ENCODE measurements at regions not wholly inside any gene's neighbourhood (a gene's known extent, or its start where the extent isn't known, plus 50 kb on each side); places are given as distances from the start of the nearest gene placed in this dataset.
"Not testable (repeated sequence)": the region's sequence is repeated elsewhere in the genome, so short reads cannot be mapped to it uniquely, and the experiment has no call there.

DNA sequence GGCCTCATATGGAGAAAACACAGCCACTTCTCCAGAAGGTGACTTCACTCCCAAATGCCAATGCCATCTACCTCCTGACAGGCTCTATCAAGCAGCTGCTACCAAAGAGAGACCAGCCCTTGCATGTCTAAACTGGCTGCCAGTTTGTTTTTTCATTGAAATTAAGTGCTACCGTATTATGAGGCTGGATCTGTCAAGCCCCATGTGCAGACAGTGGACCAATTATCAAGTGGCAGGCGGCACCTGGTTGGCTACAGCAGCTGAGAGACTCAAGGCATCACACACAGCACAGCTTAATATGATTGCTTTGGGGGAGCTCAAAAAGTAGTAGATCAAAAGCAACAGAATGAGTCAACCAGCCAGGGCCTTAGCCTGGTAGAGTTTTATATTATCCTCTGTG is 1293.0 kb upstream of the TENM4 start:
- no peaks in the 10 kb centered on the region for H3K36me3 Mint-ChIP-seq
- DNase-seq (ENCODE audit: low spot score in 2 of 2), result no peak
- no peak overlapping the region for H3K27ac Mint-ChIP-seq
- no peaks in the 10 kb centered on the region for H3K4me1 Mint-ChIP-seq
- H3K9me3 Mint-ChIP-seq, result peaks cover 1% of the 10 kb centered on the region
- no peaks in the 10 kb centered on the region for H3K27me3 Mint-ChIP-seq
- ATAC-seq (ENCODE audit: low read depth), result no peak
- H3K4me3 Mint-ChIP-seq, result no peak overlapping the region

- Mint-ChIP-seq H3K27ac (no peak overlapping the region), H3K9me3 (peaks cover 1% of the 10 kb centered on the region), H3K4me3 (no peak overlapping the region), H3K36me3 (no peaks in the 10 kb centered on the region), H3K4me1 (no peaks in the 10 kb centered on the region), H3K27me3 (no peaks in the 10 kb centered on the region)
- ATAC-seq (ENCODE audit: low read depth) (no peak), DNase-seq (ENCODE audit: low spot score in 2 of 2) (no peak)
Observed at GRCh38 chr11:80733361-80733760, 1292.5 kb upstream of the TENM4 start.

GRCh38 chr11:80727315-80727714 is 1286.5 kb upstream of the TENM4 start:
- ATAC-seq (ENCODE audit: low read depth) (peak; percentile 47), DNase-seq (ENCODE audit: low spot score in 2 of 2) (no peak)
- H3K4me1 Mint-ChIP-seq, result no peaks in the 10 kb centered on the region
- H3K4me3 Mint-ChIP-seq, result no peak overlapping the region
- H3K27ac Mint-ChIP-seq, result no peak overlapping the region
- no peaks in the 10 kb centered on the region for H3K27me3 Mint-ChIP-seq
- no peaks in the 10 kb centered on the region for H3K9me3 Mint-ChIP-seq
- no peaks in the 10 kb centered on the region for H3K36me3 Mint-ChIP-seq

GRCh38 chr11:80726236-80726635 is 1285.4 kb upstream of the TENM4 start:
- ATAC-seq (ENCODE audit: low read depth), result no peak
- DNase-seq (ENCODE audit: low spot score in 2 of 2), result no peak
- Mint-ChIP-seq H3K36me3 (no peaks in the 10 kb centered on the region), H3K4me1 (no peaks in the 10 kb centered on the region), H3K9me3 (no peaks in the 10 kb centered on the region), H3K4me3 (no peak overlapping the region), H3K27ac (no peak overlapping the region), H3K27me3 (no peaks in the 10 kb centered on the region)

DNA sequence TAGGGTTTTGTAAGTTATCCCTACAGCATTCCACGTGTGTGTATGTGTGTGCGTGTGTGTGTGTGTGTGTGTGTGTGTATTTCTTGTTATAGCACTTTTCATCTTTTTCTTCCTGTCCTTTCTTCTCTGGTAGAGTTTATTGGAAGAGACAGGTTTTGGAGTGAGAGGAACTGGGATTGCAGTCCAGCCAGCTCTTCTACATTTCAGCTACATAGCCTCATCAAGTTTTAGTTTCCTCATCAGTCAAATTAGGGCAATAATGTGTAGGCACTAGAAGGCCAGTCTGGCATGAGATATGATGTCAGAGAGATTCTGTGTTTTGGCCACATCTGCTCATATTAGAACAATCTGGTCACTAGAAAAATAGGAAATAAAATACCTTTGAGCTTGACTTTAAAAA is 1283.5 kb upstream of the TENM4 start:
- ATAC-seq (ENCODE audit: low read depth), result no peak
- Mint-ChIP-seq H3K27ac (no peak overlapping the region), H3K9me3 (no peaks in the 10 kb centered on the region), H3K4me3 (no peak overlapping the region), H3K4me1 (no peaks in the 10 kb centered on the region), H3K27me3 (no peaks in the 10 kb centered on the region), H3K36me3 (no peaks in the 10 kb centered on the region)
- no peak for DNase-seq (ENCODE audit: low spot score in 2 of 2)

DNA sequence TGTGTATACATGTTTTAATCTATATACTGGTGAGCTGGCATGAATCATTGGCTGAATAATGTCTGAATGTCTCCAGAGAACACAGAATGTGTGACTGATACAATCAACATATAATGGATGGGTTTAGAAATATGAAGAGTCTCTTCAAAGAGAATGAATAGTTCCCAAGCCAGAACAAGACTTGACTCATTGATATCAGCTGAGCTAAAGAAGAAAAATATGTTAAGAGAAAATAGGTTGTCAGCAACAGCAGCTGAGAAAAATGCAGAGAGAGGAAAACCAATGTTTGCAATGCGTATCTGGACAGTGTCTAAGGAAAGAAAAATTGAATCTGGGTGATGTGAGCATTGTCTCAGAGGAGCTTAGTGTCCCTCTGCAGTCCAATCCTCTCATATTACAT is 1281.8 kb upstream of the TENM4 start:
- no peaks in the 10 kb centered on the region for H3K36me3 Mint-ChIP-seq
- ATAC-seq (ENCODE audit: low read depth), result no peak
- no peaks in the 10 kb centered on the region for H3K9me3 Mint-ChIP-seq
- no peak overlapping the region for H3K27ac Mint-ChIP-seq
- H3K4me3 Mint-ChIP-seq, result no peak overlapping the region
- no peaks in the 10 kb centered on the region for H3K4me1 Mint-ChIP-seq
- no peaks in the 10 kb centered on the region for H3K27me3 Mint-ChIP-seq
- DNase-seq (ENCODE audit: low spot score in 2 of 2), result no peak

GRCh38 chr11:80720295-80720694 is 1279.5 kb upstream of the TENM4 start:
- no peak for DNase-seq (ENCODE audit: low spot score in 2 of 2)
- no peak overlapping the region for H3K4me3 Mint-ChIP-seq
- H3K27me3 Mint-ChIP-seq, result no peaks in the 10 kb centered on the region
- ATAC-seq (ENCODE audit: low read depth), result no peak
- H3K4me1 Mint-ChIP-seq, result no peaks in the 10 kb centered on the region
- H3K27ac Mint-ChIP-seq, result no peak overlapping the region
- no peaks in the 10 kb centered on the region for H3K36me3 Mint-ChIP-seq
- no peaks in the 10 kb centered on the region for H3K9me3 Mint-ChIP-seq

DNA sequence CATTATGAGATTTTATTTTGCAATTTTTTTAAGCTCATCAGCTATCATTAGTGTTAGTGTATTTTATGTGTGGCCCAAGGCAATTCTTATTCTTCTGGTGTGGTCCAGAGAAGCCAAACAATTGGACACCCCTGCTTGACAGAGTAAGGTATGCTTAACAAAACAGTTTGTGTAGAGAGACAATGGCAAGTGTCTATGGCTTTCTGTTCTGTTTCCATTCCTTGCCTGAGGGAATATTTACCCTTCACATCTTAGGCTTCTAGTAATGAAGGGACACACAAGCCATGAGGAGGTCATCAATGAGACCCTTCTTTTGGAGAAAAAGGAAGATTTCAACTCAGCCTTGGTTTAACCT is 1278.4 kb upstream of the TENM4 start:
- no peak overlapping the region for H3K4me3 Mint-ChIP-seq
- DNase-seq (ENCODE audit: low spot score in 2 of 2) (no peak), ATAC-seq (ENCODE audit: low read depth) (no peak)
- H3K27ac Mint-ChIP-seq, result no peak overlapping the region
- H3K36me3 Mint-ChIP-seq, result no peaks in the 10 kb centered on the region
- no peaks in the 10 kb centered on the region for H3K27me3 Mint-ChIP-seq
- no peaks in the 10 kb centered on the region for H3K4me1 Mint-ChIP-seq
- H3K9me3 Mint-ChIP-seq, result peaks cover 2% of the 10 kb centered on the region

DNA sequence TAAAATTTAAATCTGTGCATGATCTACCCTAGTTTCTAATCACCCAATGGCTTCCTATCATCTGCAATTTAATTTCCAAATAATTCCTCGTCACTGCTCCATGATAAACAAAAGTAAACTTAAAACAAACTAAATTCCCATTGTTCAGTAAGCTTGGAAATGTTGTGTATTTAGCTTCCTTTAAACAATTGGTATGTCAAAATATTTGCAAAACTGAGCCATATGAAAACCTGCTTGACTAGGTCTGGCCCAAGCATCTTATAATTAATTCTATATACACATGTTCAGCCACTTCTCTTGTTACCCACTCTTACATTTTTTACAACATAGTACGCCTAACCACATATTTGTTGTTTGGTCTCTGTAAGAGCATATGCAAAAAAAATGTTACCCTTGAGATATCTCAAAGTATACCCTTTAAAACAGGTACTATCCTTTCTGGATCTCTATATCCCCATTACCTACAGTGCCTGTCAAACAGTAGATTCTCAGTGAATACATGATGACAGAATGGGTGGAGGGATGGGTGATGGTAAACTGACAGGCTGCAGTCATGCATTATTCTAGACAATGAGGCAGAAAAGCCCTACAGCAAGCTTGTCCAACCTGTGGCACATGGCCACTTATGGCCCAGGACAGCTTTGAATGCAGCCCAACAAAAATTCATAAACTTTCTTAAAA is 1277.9 kb upstream of the TENM4 start:
- ATAC-seq (ENCODE audit: low read depth) (no peak), DNase-seq (ENCODE audit: low spot score in 2 of 2) (no peak)
- Mint-ChIP-seq H3K4me3 (no peak overlapping the region), H3K4me1 (no peaks in the 10 kb centered on the region), H3K9me3 (peaks cover 2% of the 10 kb centered on the region), H3K36me3 (no peaks in the 10 kb centered on the region), H3K27me3 (no peaks in the 10 kb centered on the region), H3K27ac (no peak overlapping the region)

- Mint-ChIP-seq H3K27ac (no peak overlapping the region), H3K9me3 (peaks cover 3% of the 10 kb centered on the region), H3K27me3 (no peaks in the 10 kb centered on the region), H3K4me3 (no peak overlapping the region), H3K4me1 (no peaks in the 10 kb centered on the region), H3K36me3 (no peaks in the 10 kb centered on the region)
- DNase-seq (ENCODE audit: low spot score in 2 of 2), result no peak
- no peak for ATAC-seq (ENCODE audit: low read depth)
Observed at GRCh38 chr11:80702264-80702663, 1261.4 kb upstream of the TENM4 start.

DNA sequence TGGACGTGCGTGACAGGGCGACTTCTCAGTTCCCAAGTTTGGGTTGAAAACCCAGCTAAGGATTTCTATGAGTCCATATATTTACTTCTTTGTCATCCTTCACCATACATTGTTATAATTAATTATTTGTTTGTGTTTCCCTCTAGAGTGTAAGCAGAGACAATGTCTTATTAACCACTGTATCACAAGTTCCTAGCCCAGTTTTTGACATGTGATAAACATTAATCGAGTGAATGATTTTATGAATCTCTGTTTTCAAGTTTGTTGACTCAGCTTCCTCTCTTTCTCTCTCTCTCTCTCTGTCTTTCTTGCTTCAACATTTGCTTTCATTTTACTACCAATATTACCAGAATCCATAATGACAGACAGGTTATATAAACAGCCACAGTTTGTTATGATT is 1259.6 kb upstream of the TENM4 start:
- Mint-ChIP-seq H3K9me3 (no peaks in the 10 kb centered on the region), H3K36me3 (no peaks in the 10 kb centered on the region), H3K27me3 (no peaks in the 10 kb centered on the region), H3K27ac (no peak overlapping the region), H3K4me3 (no peak overlapping the region), H3K4me1 (no peaks in the 10 kb centered on the region)
- DNase-seq (ENCODE audit: low spot score in 2 of 2) (no peak), ATAC-seq (ENCODE audit: low read depth) (no peak)

GRCh38 chr11:80699406-80700177 is 1258.8 kb upstream of the TENM4 start:
- not testable (repeated sequence) for H3K36me3 Mint-ChIP-seq; H3K9me3 Mint-ChIP-seq; H3K27ac Mint-ChIP-seq; ATAC-seq (ENCODE audit: low read depth); H3K4me3 Mint-ChIP-seq; DNase-seq (ENCODE audit: low spot score in 2 of 2); H3K27me3 Mint-ChIP-seq; H3K4me1 Mint-ChIP-seq

GRCh38 chr11:80698637-80699036 is 1257.8 kb upstream of the TENM4 start:
- DNase-seq (ENCODE audit: low spot score in 2 of 2) (no peak), ATAC-seq (ENCODE audit: low read depth) (no peak)
- Mint-ChIP-seq H3K4me1 (no peaks in the 10 kb centered on the region), H3K27ac (no peak overlapping the region), H3K27me3 (no peaks in the 10 kb centered on the region), H3K9me3 (no peaks in the 10 kb centered on the region), H3K36me3 (no peaks in the 10 kb centered on the region), H3K4me3 (no peak overlapping the region)

DNA sequence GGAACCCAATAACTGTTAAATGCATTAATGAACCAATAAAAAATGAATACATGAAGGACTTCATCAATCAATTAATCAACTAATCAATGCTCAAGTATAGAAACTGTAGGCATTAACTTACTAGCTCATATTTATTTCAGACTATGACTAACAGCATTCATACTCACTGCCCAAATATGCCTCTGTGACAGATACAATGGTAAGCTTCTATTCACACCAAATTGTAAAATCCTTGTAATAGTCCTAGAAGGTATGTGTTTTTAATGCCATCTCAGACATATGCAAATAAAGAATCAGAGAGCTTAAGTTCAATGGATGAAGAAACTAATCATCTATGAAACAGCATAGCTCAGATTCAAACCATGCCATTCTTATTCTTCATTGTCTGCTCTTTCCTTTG is 1253.6 kb upstream of the TENM4 start:
- Mint-ChIP-seq H3K9me3 (peaks cover 1% of the 10 kb centered on the region), H3K27me3 (no peaks in the 10 kb centered on the region), H3K4me1 (no peaks in the 10 kb centered on the region), H3K36me3 (no peaks in the 10 kb centered on the region), H3K4me3 (no peak overlapping the region), H3K27ac (no peak overlapping the region)
- DNase-seq (ENCODE audit: low spot score in 2 of 2), result no peak
- no peak for ATAC-seq (ENCODE audit: low read depth)

GRCh38 chr11:80687941-80688340 is 1247.1 kb upstream of the TENM4 start:
- Mint-ChIP-seq H3K36me3 (no peaks in the 10 kb centered on the region), H3K9me3 (peaks cover 1% of the 10 kb centered on the region), H3K27ac (no peak overlapping the region), H3K27me3 (no peaks in the 10 kb centered on the region), H3K4me3 (no peak overlapping the region), H3K4me1 (no peaks in the 10 kb centered on the region)
- no peak for DNase-seq (ENCODE audit: low spot score in 2 of 2)
- ATAC-seq (ENCODE audit: low read depth), result no peak
